ENCODE measurements at regions not wholly inside any gene's neighbourhood (a gene's known extent, or its start where the extent isn't known, plus 50 kb on each side); places are given as distances from the start of the nearest gene placed in this dataset.

DNA sequence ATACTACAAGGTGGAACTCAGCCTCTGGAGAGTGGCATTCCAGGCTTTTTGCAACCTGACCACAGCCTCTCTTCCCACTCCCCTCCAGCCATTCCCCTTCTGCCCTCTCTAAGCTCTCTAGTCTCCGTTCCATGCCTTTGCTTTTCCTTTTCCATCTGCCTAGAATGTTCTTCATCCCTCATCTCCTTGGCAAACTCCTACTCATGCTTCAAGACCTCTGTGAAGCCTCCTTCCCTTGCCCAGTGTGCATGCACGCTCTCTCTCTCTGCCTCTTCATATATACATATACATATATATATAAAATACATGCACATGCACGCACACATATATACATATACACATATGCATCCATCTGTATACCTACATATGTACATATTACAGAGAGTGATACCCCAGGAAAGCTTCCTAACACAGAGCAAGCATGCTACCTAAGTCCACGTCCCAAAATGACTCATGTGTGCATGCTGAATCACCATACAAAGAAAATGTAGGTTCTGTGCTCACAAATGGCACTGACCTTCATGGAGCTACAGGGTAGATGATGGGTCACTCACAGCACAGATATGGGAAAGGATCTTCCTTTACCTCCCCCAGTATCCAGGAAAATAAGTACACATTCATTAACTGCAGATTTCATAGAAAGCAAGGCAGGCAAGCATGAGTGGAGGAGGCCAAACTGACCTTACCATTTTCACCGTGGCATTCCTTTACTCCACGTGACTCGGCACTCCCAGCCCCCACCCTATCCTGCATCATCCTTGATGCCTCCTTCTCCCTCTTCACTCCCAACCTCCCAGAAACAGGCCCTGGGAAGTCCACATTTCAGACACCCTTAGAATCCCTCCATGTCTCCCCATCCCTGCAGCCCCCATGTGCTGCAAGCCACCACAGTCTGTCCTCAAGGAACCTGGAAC lies 238.4 kb upstream of the ZMIZ1 start:
- TF ChIP-seq, protein P1, sequence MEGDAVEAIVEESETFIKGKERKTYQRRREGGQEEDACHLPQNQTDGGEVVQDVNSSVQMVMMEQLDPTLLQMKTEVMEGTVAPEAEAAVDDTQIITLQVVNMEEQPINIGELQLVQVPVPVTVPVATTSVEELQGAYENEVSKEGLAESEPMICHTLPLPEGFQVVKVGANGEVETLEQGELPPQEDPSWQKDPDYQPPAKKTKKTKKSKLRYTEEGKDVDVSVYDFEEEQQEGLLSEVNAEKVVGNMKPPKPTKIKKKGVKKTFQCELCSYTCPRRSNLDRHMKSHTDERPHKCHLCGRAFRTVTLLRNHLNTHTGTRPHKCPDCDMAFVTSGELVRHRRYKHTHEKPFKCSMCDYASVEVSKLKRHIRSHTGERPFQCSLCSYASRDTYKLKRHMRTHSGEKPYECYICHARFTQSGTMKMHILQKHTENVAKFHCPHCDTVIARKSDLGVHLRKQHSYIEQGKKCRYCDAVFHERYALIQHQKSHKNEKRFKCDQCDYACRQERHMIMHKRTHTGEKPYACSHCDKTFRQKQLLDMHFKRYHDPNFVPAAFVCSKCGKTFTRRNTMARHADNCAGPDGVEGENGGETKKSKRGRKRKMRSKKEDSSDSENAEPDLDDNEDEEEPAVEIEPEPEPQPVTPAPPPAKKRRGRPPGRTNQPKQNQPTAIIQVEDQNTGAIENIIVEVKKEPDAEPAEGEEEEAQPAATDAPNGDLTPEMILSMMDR (IDR thresholded peaks at IDR 0.05; ENCODE audit: low read depth, low read length, missing control alignments) = no peak
- Histone ChIP-seq H3K4me3 (ENCODE audit: low read depth, low read length) (no peak overlapping the region), H3K27ac (no peak overlapping the region), H3K27me3 (replicated peaks) (peaks cover 10% of the 10 kb centered on the region), H3K36me3 (replicated peaks) (no peaks in the 10 kb centered on the region)
- DNase-seq = no peak
- in situ Hi-C loops (cut with HindIII; ENCODE audit: low pct_ligation_motif_present, low sequenced_read_pairs) = no loop called here

GRCh38 chr10:78830976-78831375 lies 237.8 kb upstream of the ZMIZ1 start:
- H3K4me3 ChIP-seq (ENCODE audit: low read depth, low read length) = no peak overlapping the region
- H3K27ac ChIP-seq = no peak overlapping the region
- peaks cover 7% of the 10 kb centered on the region for H3K27me3 ChIP-seq (replicated peaks)
- no peaks in the 10 kb centered on the region for H3K36me3 ChIP-seq (replicated peaks)
- in situ Hi-C loops (cut with HindIII; ENCODE audit: low pct_ligation_motif_present, low sequenced_read_pairs) = no loop called here
- DNase-seq = no peak
- TF ChIP-seq, protein P1 (IDR thresholded peaks at IDR 0.05; ENCODE audit: low read depth, low read length, missing control alignments) = no peak

DNA sequence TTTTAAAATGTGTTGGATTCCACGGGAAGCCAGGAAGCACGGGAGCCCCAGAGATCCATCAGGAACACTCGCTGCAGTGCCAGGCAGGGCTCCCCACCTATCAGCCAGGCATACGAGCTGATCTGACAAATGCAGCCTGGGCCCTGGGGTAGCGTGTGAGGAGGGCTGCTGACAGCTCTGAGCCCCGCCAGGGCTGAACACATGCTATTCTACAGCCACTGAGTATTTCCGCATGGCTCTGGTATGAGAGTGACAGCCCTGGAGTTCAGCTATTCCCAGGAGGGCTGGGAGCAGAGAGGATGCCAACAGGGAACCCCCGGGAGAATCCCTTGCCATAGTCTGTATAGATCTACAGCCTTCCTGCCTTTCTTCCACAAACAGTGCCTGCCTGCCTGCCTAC lies 237.3 kb upstream of the ZMIZ1 start:
- no peaks in the 10 kb centered on the region for H3K36me3 ChIP-seq (replicated peaks)
- TF ChIP-seq, protein P1 (IDR thresholded peaks at IDR 0.05; ENCODE audit: low read depth, low read length, missing control alignments) = no peak
- no peak overlapping the region for H3K27ac ChIP-seq
- no peak for DNase-seq
- in situ Hi-C loops (cut with HindIII; ENCODE audit: low pct_ligation_motif_present, low sequenced_read_pairs) = no loop called here
- peaks cover 7% of the 10 kb centered on the region for H3K27me3 ChIP-seq (replicated peaks)
- no peak overlapping the region for H3K4me3 ChIP-seq (ENCODE audit: low read depth, low read length)

DNA sequence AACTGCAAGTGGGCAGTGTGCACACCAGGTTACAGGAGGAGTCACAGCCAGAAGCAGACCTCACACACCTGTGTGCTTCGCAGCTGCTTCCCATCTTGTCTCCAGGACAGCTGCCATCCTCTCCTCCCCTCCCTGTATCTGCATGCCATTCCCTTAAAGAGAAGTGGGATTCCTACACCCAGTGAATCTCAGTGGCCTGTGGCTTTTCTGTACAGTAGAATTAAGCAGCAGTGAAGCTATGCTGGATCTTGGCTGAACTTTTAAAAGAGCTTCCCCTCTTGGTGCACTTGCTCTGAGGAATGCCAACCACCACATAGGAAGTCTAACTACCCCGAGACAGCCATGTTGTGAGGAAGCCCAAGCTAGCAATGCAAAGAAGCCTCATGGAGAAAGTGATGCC lies 236.5 kb upstream of the ZMIZ1 start:
- Histone ChIP-seq H3K36me3 (replicated peaks) (no peaks in the 10 kb centered on the region), H3K4me3 (ENCODE audit: low read depth, low read length) (no peak overlapping the region), H3K27ac (no peak overlapping the region), H3K27me3 (replicated peaks) (peaks cover 12% of the 10 kb centered on the region)
- no peak for DNase-seq
- in situ Hi-C loops (cut with HindIII; ENCODE audit: low pct_ligation_motif_present, low sequenced_read_pairs) = no loop called here
- TF ChIP-seq, protein P1 (IDR thresholded peaks at IDR 0.05; ENCODE audit: low read depth, low read length, missing control alignments) = no peak

- DNase-seq = no peak
- in situ Hi-C loops (cut with HindIII; ENCODE audit: low pct_ligation_motif_present, low sequenced_read_pairs) = no loop called here
- Histone ChIP-seq H3K27me3 (replicated peaks) (peaks cover 15% of the 10 kb centered on the region), H3K27ac (no peak overlapping the region), H3K36me3 (replicated peaks) (no peaks in the 10 kb centered on the region), H3K4me3 (ENCODE audit: low read depth, low read length) (no peak overlapping the region)
- TF ChIP-seq, protein P1 (IDR thresholded peaks at IDR 0.05; ENCODE audit: low read depth, low read length, missing control alignments) = no peak
Observed at GRCh38 chr10:78838141-78838657, 230.6 kb upstream of the ZMIZ1 start.

All from brain microvascular endothelial cell (primary cell).